ENCODE measurements at regions not wholly inside any gene's neighbourhood (a gene's known extent, or its start where the extent isn't known, plus 50 kb on each side); places are given as distances from the start of the nearest gene placed in this dataset.

DNA sequence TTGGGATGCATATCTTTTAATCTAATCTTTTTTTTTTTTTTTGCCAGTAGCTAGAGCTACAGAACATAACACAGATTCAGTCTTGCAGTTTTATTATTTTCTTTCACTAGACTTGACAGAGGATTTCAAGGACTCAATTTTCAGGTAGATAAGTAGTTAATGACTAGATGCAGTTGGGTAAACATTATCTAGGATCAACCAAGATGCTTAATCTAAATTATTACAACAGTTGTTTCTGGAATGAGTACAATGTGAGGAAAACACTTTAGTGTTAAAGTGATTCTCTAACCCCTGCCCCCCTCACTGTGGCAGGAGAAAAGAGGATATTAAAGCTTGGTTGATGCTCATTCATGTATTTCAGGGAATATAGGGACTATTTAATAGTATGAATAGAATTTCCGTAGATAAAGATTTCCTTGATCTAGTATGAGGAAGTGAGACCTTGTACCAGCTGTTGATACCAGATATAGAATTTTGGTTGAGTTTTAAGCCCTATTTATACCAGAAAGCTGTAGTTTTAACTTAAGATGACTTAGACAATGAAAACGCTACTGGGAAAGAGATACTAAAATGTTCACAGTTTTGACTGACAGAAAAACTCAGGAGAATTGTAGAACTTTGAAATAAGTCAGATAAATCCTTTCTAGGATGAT, 389.0 kb upstream of the C2CD4B start:
- DNase-seq: no peak

GRCh38 chr15:62558640-62559380, 393.7 kb upstream of the C2CD4B start:
- DNase-seq: no peak

- DNase-seq: no peak
Measured at GRCh38 chr15:62559381-62559733, 394.3 kb upstream of the C2CD4B start.

GRCh38 chr15:62561059-62561519, 396.0 kb upstream of the C2CD4B start:
- DNase-seq: no peak

DNA sequence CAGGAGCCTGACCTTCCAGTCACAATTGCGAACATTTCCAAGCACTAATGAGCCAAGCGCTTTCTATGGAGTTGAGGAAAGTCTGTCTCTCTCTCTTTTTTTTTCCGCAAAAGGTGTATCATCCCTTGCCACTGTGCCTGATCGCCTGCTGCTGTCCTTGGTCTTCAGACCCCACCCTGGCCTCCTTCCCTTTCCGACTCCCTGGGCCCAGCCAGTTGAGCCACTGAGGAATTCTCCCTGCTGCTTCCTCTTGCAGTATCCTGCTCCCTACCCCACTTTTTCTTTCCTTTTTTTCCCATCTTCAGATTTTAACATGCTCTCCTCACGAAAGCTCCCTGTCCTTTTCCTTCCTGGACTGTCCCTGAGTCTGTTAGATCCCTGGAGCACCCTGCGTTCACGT, 396.5 kb upstream of the C2CD4B start:
- no peak for DNase-seq

- DNase-seq: no peak
Measured at GRCh38 chr15:62564886-62565633, 400.0 kb upstream of the C2CD4B start.

- DNase-seq: no peak
Measured at GRCh38 chr15:62565634-62566026, 400.5 kb upstream of the C2CD4B start.

DNA sequence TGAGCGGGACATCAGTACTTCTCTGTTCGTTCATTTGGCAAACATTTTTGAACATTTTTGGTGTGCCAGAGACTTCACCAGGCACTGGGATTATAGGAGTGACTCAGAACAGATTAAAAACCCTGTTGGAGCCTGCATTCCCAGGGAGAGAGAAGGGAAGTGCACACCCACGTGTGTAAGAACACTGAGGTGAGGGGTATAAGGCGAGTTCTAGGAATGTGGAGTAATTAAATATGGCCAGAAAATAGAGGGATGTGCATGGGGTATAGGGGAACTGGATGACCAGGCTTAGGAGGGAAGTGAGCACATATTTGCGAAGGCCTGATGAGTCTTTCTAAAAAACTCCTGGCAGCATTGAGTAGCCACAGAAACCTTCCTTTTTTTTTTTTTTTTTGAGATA, 401.2 kb upstream of the C2CD4B start:
- no peak for DNase-seq

DNA sequence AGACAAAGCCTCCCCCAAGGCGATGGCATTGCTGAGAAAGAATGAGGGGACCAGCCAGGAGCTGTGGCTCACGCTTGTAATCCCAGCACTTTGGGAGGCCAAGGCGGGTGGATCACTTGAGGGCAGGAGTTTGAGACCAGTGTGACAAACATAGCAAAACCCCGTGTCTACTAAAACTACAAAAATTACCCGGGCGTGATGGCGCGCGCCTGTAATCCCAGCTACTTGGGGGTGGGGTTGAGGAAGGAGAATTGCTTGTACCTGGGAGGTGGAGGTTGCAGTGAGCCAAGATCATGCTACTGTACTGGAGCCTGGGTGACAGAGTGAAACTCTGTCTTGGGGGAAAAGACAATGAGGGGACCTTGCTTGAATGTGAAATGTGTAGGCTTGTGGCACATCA, 402.4 kb upstream of the C2CD4B start:
- DNase-seq: no peak

DNA sequence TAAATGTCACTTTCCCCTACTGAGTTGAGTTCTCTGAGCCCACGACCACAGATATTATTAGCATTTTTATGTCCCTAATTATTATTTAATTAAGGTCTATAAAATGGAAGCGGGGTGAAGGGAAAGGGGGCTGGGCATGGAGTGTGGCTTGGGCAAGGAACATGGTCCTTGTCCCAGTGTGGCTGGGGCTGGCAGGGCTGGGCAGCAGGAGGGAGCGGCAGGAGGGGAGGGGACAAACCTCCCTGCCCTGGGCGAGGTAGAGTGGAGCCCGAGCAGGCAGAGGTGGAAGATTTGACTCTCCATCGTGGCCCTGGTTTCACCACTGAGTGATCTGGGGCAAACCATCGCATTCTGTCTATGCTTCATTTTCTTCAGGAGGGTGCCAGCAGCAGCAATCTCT, 402.9 kb upstream of the C2CD4B start:
- no peak for DNase-seq

GRCh38 chr15:62568702-62569101, 403.6 kb upstream of the C2CD4B start:
- no peak for DNase-seq

DNA sequence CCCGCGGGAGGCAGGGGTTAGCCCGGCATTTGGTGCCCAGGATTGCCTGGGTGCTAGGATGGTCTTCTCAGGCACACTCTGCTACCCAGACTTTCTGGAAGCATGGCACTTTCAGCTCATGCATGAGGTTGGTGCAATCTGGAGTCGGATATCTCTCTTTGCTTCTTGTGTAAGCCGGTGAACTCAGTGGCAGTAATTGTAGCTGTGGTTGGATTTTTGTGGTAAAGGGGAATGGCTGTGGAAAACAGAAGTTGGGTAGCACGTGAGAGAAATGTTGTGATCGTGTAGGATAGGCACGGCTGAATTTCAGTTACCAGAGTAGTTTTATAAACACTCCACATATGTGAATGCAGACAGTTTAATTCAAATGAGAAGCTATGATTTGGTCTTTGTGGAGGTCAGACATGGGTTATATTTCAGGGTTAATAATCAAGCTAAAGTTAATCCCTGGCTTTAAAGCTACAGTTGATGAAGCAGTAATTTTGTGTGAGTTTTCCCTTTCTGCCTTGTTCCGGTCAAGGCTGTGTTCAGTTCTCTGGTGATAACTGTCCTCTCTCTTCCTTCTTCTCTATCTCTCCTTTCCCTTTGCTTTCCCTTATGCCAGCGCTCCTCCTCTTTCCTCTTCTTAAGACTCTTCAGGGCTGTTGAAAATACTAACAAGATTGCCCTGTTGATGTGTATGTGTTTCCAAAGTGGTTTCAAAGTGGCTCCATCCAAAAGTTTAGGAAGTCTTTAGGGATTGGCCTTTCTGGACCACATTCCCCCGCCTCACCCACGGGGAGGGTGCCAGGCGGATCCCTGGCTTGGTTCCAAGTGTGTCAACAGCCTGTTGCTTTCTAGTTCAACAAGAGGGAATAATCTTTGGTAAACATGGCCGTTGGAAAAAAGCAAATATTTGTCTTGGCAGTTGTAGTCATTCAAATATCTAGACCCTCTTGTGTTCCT, 404.6 kb upstream of the C2CD4B start:
- DNase-seq: peak; percentile 22

DNA sequence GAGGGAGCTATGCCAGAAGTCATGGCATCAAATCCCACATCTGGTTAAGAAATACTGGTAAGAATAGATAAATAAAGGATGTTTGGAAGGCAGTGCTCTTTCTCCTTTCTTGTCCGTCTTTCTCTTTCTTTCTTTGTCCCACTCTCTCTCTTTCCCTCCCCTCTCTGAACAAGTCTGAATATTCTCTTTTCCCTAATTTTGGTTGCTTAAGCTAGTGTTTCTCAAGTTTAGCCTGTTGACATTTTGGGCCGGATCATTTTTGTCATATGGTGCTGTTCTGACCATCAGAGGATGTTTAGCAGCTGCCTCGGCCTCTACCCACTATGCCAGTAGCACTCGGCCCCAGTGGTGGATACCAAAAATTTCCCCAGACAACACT, 405.3 kb upstream of the C2CD4B start:
- DNase-seq: no peak

GRCh38 chr15:62571072-62571471, 406.0 kb upstream of the C2CD4B start:
- DNase-seq: no peak

DNA sequence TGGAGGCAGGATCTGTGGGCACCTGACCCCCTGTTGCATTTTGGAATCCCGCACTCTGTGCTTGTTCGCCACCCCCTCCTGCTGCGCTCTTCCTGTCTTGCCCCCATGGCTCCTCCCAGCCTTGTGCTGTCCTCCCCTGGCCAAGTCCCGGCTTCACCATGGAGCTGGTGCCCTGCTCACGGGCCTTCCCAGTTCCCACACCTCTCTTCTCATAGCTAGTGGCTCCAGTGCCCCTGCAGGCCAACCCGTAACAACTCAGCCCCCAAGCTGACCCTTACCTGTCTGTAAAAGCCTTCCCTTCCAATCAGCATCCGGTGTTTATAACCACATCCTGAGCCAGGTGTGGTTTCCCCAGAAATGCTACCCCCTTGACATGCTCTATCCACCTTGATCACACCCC, 407.7 kb upstream of the C2CD4B start:
- DNase-seq: no peak

DNA sequence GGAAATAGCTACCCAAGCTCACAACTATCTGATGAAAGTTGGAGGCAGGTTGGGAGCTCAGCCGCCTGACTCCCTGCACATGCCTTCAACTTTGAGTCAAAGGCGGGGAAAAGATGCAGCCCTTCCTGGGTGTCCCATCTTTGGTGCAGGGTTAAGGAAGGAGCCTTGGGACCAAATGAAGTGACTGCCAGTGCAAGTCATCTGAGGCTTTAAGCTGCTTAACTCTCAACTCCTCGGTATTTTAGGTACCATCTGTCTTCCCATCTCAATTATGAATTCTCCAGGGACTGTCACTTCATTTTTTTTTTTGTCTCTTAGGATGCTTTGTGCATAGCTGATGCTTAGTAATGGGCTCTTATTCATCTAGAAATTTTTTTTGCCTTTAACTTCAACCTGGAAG, 408.8 kb upstream of the C2CD4B start:
- DNase-seq: no peak

GRCh38 chr15:62578546-62578945, 413.5 kb upstream of the C2CD4B start:
- no peak for DNase-seq

GRCh38 chr15:62578960-62579359, 413.9 kb upstream of the C2CD4B start:
- no peak for DNase-seq

GRCh38 chr15:62579842-62580241, 414.8 kb upstream of the C2CD4B start:
- DNase-seq: no peak

GRCh38 chr15:62582580-62582979, 417.5 kb upstream of the C2CD4B start:
- DNase-seq: no peak

DNA sequence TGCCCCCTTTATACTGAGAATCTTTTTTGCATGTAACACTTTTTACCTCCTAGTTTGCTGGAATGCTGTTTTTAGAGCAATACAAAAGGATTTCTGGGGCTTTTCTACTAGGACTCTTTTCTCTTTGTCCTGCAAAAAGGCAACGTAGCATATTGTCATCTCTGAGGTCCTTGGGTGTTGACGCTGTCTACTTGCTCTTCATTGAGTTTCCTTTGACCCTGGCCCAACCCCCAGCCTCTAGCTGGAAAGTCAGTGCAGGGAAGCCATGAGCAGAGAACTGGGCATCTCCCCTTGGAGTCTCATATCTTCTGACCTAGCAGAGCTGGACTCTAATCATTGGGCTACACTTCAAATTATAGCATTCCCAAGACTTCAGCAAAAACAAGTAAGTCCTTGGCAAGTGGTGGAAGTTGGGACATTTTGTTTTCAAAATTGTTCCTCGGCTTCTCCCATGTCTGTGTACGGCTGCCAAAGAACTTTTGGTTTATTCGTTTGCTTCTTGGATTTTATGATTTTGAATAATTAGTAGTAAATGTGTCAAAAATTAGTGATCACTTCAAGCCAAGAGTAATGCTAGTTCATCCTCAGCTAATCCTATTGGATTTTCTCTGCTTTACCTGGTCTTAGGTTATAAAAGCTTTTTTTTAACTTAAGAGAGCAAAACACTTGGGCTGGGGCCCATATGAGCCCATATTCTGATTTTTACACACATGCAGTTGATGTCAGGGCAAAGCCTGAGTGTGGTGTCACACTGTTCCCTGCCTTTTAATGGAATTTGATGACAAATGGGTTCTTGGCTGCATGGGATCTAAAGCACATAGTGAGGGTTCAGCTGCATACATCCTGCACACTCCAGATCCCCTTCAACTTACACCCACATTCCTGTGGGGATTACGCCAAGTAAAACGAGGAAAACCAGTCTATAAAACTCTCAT, 419.5 kb upstream of the C2CD4B start:
- no peak for DNase-seq
